T1000 (cell line): ENCODE measurements at regions not wholly inside any gene's neighbourhood (a gene's known extent, or its start where the extent isn't known, plus 50 kb on each side); places are given as distances from the start of the nearest gene placed in this dataset.
"Not testable (repeated sequence)": the region's sequence is repeated elsewhere in the genome, so short reads cannot be mapped to it uniquely, and the experiment has no call there.

Source experiments
- DNase-seq: peaks from one replicate; lab custom pipeline; 2025; ENCODE audit warnings: mixed read lengths; lab: John Stamatoyannopoulos, UW

DNA sequence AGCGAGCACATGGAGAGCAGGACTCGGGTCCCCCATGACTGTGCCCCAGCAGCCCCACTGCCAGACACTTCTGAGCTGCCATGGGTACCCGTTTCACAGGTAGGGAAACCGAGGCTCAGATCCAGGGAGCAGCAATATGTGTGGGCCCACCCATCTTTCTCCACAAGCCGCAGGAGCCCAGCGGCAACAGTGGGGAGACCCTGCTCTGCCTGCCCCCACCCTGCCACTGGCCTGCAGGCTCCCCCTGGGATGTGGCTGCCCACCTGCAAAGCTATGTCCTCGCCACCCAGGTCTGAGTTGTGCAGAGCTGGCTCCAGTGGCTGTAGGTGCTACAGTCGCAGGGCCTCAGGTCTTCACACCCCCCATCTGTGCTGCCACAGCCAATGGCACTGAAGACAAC, 50.6 kb upstream of the C1QTNF9B start:
- no peak for DNase-seq

DNA sequence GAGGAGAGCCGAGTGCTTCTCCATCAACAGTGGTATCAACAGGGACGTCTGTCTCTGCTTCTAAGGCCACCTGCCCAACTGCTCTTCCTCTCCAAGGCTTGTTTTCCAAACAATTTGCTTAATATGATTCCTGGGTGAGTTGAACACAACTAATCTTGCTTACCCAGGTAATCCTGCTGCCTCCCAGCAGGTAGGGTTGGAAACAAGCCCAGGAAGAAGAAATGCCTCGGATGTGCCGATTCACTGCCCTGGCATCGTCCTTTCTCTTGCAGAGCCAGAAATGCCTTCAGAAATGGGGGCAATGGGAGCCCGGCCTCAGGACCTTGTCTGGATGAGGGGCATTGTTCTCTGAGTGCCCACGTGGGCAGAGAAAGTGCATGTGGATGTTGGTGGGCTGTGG, 51.9 kb upstream of the C1QTNF9B start:
- no peak for DNase-seq

DNA sequence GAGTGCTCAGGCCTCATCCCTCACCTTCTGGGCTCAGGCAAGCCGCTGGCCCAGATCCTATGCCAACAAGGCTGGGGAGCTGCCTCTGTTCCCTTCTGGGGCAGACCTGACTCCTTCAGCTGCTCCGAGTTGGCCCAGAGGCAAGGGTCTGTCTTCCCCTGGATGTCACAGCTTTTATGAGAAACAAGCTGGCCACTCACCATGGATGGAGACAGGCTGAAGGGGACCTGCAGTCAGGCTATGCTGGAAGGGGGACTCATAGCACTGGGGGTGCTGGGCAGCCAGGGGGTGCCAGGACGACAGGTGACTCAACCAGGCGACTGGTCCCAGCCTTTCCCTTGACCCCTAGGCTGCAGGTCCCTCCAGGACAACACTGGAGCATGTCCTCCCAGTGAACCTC, 52.4 kb upstream of the C1QTNF9B start:
- DNase-seq, result no peak

DNA sequence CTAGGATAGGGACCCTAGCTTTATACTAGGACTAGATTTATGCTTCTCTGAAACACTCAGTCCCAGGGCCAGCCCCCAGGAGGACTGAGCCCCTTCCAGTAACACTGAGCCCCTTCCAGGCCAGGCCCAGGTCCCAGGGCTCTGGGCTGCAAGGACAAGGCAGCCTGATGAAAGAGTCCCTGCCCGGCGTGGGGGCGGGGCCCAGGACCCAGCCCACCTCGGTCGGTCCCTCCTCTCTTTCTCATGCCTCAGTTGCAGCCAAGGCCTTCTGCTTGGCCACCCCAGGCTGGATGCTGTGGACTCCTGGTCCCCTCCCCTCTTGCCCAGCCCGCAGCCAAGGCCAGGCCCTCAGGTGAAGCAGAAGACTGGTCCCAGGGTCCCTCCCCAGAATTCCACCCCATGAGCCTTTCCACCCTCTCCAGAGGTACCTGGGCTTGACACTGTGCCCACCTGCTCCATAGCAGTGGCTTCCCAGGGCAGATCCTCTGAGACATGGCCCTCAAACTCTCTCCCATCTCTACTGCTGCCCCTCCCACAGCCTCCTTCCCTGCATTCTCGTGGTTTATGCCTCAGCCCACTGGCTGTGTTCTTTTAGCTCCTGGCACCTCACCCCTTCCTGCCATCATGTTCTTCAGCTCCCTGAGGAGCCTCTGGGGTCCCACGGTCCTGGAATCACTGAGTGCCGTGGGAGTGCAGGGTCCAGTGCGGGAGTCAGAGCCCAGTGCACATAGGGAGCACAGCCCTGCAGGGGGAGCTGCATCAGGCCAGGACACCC, 53.6 kb upstream of the C1QTNF9B start:
- no peak for DNase-seq

DNA sequence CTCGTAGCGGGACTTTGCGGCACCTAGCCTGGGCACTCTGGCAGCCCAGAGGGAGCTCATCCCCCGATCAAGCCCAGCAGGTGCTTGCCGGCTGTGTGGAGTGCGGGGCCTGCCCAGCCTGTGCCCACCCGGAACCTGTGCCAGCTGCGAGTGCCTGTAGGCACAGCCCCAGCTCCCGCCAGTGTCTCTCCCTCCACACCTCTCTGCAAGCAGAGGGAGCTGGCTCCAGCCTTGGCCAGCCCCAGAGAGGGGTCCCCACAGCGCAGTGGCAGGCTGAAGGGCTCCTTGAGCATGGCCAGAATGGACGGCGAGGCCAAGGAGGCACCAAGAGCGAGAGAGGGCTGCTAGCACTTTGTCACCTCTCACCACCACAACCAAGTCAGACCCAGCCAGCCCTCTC, 55.5 kb upstream of the C1QTNF9B start:
- no peak for DNase-seq

DNA sequence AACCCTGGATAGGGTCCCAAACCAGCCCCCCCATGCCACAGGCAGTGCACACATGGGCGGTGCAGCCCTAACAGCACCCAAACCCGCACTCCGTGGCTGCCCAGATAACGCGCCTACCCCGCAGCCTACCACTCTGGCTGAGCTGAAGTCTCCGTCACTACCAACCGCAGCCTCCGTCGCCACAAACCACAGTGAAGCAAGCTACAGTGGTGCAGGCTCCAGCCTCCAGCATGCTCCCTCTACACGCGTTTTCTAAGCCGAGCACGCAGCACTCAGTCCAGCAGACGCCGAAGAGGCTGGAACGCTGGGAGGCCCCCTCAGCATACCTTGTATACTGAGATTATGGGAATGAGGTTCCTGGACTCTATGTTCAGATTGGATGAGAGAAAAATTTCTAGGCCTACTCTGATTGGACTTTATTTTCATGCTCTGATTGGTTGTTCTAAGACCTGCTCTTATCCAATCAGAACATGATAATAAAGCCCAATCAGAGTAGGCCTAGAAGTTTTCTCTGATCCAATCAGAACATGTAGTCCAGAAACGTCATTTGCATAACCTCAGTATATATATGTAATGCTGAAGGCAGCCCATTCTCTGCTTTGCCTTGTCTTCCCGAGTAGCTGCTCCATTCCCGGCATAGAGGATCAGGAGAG, 56.7 kb upstream of the C1QTNF9B start:
- no peak for DNase-seq

DNA sequence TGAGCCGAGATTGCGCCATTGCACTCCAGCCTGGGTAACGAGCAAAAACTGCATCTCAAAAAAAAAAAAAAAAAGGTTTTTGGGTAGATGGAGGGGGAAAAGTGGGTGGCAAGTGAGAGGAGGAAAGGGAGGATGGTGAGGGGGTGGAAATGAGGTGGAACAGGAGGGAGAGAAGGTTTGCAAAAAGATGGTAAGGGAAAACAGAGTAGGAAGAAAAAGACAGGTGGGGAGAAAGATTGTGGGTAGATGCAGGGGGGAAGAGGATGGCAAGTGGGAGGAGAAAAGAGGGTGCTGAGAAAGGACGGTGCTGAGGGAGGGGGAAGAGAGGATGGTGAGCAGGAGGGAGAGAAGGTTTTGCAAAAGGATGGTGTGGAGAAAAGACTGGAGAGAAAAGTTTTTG, 57.8 kb upstream of the C1QTNF9B start:
- DNase-seq, result no peak

DNA sequence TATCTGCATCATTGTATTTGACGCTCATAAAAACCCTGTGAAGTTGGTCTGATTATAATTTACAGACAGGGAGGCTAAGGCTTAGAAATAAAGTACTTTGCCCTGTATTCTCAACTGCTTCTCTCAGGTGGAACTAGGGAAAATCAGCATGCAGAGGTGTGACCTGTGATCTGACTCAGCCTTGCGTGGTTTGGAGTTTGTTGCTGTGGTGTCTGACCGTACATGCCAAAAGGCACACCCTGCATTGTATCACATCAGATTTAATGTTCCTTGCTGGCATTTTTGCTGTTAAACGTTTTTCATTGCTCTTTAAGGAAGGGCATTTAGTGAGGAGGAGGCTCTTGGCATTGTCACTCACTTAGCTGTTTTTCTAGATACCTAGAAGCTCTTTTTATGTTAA, 58.8 kb upstream of the C1QTNF9B start:
- no peak for DNase-seq

DNA sequence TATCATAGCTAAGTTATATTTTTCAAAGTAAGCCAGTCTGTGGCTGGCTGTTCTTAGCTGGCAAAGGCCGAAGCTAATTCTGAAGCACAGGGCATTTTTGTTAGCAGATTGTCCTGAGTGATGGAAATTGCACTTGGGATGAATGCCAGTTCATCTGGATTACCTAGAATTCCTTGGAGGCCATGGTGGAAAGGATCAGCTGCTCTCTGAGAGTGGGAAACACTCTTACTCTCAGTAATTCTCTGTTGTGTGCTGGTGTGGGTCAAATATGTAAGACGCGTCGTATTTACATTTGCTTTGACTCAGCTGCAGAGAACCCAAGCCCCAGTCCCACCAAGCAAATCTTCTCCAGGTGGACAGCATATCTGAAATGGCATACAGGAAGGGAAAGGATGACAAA, 60.7 kb upstream of the C1QTNF9B start:
- no peak for DNase-seq

DNA sequence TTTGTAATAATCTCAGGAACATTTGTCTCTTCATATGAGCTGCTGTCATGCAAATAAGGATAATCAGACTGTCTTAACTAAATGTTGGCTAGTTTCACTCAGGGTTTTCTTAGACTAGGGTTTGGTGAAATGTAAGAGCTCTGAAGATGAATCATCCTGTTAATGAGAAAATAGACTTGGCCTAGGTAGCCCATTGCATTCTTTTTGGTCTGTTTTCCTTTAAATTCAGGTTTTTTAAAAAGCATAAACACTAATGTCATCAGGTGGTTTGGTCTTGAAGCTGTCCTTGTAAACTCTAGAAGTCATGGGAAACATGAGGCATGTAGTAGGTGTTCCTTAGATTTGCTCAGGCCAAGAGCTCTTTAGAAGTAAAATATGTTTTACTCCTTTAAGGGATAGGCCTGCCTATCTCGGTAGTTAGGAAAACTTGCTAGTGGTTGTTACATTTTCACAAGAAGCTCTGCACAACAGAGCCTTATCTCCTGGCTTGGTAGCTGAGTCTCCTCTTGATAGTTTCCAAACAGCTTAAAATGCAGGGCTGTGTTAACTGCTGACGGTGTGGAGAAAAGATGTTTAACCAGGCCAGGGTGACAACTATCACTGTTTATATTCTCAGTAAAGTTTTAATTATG, 62.0 kb upstream of the C1QTNF9B start:
- DNase-seq, result no peak

DNA sequence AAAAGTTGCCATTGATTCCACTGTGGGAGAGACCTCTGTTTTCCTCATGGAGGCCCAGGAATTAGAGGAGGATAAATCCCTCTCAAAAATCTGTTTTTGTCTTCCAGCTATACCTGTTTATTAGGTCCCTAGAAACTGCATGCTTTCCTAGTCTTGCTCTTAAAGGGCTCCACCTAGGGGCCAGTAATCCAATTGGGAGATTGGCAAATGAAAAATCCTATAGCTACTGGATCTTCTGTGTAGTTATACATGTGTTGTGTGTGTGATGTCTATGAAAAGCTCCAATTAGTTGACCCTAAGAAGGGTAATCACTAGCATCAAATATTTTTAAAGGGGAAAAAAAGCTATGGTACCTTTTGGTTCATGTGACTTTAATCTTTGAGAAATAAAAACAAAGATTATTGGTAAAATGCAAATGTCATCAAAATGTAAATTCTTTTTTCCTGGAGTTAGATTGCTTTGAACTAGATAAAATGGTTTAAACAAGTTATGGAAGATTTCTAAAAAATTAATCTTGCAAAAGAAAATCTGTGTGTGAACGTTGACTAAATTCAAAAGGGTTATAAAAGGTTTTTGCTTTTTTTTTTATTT, 63.4 kb upstream of the C1QTNF9B start:
- no peak for DNase-seq

DNA sequence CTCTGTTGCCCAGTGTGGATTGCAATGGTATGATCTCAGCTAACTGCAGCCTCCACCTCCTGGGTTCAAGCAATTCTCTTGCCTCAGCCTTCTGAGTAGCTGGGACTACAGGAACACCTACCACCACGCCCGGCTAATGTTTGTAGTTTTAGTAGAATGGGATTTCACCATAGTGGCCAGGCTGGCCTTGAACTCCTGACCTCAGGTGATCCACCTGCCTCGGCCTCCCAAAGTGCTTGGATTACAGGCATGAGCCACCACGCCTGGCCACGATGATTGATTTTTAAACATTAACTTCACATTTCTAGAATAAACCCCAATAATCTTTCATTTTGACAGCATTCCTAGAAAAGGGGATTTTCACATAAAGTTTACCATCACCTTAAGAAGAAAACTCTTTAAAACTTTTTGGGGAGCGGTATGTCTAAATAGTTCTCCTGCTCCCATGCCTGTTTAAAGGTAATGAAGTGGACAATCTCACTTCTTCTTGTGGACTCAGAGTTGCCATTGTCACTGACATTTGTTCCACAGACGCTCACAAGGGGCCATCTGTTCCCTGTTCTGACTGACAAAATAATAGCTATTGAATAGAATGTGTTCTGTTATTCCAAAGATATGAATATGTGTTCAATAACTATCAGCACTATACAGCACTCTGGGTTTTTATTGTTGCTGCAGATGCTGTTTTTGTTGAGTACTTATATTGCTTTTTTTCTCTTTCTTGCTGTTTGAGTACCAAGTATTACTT, 66.1 kb upstream of the C1QTNF9B start:
- DNase-seq, result no peak

DNA sequence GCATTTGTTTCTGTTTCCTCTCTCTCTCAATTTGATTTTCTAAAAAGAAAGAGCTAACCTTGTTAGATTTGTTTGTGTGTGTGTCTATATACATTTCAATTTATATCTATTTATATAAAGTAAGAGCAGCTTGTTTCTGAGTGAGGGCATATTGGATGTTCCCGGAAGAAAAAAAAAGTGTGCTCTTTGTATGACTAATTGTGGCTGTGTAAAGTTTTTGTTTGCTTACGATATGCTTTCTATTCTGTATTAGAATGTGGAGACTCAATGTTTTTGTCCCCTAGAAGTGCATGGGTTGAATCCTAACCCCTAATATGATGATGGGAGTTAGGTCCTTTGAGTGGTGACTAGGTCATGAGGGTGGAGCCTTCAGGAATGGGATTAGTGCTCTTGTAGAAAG, 66.6 kb upstream of the C1QTNF9B start:
- DNase-seq, result no peak

DNA sequence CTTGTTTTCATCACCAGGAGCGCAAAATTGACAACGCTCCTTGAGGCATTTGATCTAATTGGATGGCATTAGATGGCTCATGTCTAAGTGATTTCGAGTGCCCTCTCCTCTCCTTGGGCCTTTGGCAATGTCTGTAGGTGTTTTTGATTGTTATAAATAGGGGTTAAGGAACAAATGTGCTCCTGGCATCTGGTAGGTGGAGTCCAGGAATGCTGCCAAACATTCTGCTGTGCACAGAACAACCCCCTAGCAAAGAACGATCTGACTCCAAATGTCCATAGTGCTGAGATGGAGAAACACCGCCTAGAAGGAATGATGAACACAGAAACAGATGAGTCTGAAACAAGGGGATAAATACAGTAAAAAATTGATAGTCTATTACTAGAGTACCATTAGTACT, 68.0 kb upstream of the C1QTNF9B start:
- no peak for DNase-seq

DNA sequence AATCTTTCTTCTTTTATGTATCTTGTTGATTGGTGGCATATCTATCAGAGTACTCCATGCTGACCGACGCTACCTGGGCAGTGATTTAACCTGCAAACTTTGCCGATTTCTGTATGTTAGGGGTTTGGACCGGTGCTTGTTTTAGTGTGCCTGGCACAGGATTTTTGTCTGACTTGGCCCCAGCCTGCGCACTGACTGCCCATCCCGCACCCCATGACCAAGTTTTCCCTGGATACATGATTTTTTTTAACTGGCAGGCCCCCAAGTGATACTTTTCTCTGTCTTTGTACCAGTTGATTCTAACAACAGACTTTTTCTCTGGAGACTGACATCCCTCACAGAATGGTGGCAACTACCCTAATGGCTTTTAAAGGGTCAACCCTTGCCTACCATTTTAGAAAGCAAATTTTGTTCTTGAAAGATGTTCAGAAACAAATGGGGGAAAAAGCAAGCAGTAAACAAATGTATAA, 69.0 kb upstream of the C1QTNF9B start:
- no peak for DNase-seq

DNA sequence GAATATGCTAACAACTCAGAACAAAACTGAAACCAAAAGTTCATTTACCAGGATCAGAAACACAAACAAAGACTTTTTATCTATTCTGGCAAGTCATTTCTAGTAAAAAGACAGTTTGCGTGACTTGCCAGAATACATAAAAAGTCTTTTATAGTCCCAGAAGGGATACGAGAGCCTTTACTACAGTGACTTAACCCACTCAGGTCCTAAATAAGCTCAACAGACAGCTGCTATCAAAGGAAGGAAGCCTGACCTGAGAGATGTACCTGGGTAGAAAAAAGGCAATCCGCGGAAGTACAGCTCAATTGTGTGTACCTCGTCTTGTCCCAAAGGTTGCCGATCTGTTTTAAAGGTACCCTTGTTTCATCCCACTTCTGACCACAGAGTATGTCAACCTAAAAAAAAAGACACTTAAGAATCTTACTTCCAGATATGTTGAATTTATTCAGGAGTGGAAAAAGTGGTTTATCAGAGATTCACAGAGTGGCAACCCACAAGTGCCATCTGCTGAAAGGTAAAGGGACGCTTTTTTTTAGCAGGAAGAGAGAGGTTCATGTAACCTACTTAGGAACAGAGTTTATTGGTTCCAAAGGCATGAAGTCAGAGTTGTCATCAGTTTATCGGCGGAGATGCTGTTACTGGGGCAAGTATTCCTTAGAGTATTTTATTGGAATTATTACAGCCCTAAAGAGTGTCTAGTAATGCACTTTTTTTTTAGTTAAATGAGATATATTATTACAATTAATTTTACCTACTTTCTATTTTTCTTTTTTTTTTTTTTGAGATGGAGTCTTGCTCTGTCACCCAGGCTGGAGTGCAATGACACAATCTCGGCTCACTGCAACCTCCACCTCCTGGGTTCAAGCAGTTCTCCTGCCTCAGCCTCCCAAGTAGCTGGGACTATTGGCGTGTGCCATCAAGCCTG, 69.7 kb upstream of the C1QTNF9B start:
- DNase-seq, result no peak

DNA sequence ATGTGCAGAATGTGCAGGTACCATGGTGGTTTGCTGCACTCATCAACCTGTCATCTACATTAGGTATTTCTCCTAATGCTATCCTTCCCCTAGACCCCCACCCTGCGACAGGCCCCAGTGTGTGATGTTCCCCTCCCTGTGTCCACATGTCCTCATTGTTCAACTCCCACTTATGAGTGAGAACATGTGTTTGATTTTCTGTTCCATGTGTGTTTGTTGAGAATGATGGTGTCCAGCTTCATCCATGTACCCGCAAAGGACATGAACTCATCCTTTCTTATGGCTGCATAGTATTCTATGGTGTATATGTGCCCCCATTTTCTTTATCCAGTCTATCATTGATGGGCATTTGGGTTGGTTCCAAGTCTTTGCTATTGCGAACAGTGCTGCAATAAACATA, 70.5 kb upstream of the C1QTNF9B start:
- not testable (repeated sequence) for DNase-seq

DNA sequence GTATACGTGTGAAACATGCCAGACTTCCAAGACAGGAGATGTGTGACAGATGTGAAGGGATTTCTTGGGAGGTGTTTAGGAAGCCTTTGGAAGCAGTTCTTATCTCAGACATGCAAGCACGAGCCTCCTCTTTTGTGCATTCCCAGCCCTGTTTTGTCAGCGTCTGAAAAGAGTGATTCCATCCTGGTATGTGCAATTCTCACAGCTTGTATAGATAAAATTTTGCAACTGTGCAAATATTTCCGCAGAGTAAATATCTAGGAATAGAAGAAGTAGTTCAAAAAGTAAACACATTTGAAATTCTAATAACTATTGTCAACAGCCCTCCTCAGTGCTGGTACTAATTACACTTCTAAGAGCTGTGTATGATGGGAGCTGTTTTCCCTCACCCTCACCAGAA, 72.3 kb upstream of the C1QTNF9B start:
- no peak for DNase-seq

DNA sequence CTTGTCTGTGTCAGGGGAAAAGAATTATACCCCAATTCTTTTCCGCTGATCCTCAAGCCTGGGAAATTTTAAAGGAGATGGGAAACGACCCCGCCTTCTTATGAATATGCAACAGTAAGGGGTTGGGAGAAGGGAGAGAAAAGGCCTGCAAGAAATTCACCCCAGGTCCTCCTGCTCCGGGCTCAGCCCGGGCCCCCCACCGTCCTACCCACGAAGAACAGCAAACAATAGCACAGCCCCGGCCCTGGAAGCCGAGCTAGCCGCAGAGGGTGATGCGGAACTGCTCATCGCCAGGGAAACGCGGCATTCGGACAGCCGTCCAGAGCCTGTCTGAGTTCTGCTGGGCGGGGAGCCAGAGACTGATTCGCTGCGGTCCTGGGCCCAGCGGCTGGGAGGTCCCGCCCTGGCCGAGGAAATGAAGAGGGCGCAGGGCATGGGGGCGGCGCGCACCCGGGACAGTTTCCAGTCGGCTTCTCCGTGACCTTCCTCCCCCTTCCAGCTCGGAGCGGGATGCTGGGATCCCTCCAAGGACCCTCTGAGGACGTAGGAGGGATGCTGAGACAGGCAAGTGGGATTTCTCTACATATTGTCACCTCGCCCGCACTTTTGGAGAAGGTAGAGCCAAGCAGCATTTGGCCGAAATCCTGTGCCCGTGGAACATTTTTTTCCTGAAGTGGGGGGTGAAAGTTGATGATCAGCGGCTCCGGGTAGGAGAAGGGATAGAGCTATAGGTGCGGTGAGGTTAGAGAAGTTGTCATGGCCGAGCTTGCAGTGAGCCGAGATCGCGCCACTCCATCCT, 82.3 kb upstream of the C1QTNF9B start:
- peak; percentile 40 for DNase-seq

DNA sequence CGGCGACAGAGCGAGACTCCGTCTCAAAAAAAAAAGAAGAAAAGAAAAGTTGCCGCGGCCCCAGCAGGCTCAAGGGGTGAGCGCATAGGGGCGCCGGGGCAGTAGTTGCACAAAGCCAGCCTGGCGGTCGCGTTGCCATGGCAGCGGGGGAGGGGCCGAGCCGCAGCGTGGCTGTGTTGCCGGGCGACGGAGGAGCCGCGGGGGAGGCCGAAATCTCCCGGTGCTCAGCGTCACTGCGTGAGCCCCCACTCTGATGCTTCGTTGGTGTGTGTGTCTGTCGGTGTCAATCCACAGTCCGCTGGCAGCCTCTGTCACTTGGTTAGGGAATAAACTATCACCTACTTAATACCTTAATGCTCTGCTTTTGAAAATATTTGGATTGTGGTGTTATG, 82.9 kb upstream of the C1QTNF9B start:
- DNase-seq, result peak; percentile 62
